PC-9 (cell line): ENCODE measurements at regions not wholly inside any gene's neighbourhood (a gene's known extent, or its start where the extent isn't known, plus 50 kb on each side); places are given as distances from the start of the nearest gene placed in this dataset.
A peak's percentile ranks its signal among the peaks of the same experiment; 100 is the strongest.

Experiments used
- BruUV-seq: library from RNA; stranded (reverse); fragments of 400-500 nt; replicated peaks from 2 replicates; lab custom pipeline; 2021; lab: Mats Ljungman, UMichigan
- CTCF ChIA-PET: fragments of 300-600 bp; sonication (Branson Sonifier 250); formaldehyde crosslinking; loops from one replicate; lab custom pipeline; 2022; ENCODE audit warnings: antibody characterized with exemption; lab: Charles Lee
- POLR2A ChIA-PET: fragments of 300-600 bp; sonication (Branson Sonifier 250); formaldehyde crosslinking; loops from one replicate; lab custom pipeline; 2022; ENCODE audit warnings: antibody characterized with exemption; ENCODE audit not compliant: unreplicated experiment; lab: Charles Lee
- DNase-seq, 2 experiments: peaks; one replicate each; pipeline versions ENCODE4 v3.0.0 to v3.0.0-alpha.2; 2015 to 2022; ENCODE audit warnings: mixed read lengths in 1 of 2
- H2AFZ ChIP-seq: fragments of 200-600 bp; sonication (generic); 2 replicates; pipeline ENCODE4 v1.8.1; 2017; ENCODE audit warnings: antibody characterized with exemption
- H3F3A ChIP-seq: fragments of 200-600 bp; sonication (generic); 2 replicates; pipeline ENCODE4 v1.8.1; 2017; ENCODE audit warnings: antibody characterized with exemption, mild to moderate bottlenecking, low read depth; ENCODE audit not compliant: insufficient read depth
- H3K27ac ChIP-seq: fragments of 200-600 bp; sonication (generic); 2 replicates; pipeline ENCODE4 v1.6.1; 2016; ENCODE audit warnings: mixed run types
- H3K27me3 ChIP-seq: fragments of 200-600 bp; sonication (generic); 2 replicates; pipeline ENCODE4 v1.6.1; 2016; ENCODE audit warnings: low read depth, mixed run types; ENCODE audit not compliant: insufficient read depth
- H3K36me3 ChIP-seq: fragments of 200-600 bp; sonication (generic); 2 replicates; pipeline ENCODE4 v1.6.1; 2016; ENCODE audit warnings: low read depth, mixed run types
- H3K4me1 ChIP-seq: fragments of 200-600 bp; sonication (generic); replicated peaks from 2 replicates; pipeline ENCODE4 v1.6.1; 2016; ENCODE audit warnings: mixed run types; ENCODE audit not compliant: insufficient read depth
- H3K4me2 ChIP-seq: fragments of 200-600 bp; sonication (generic); 2 replicates; pipeline ENCODE4 v1.6.1; 2017; ENCODE audit warnings: mixed run types
- H3K4me3 ChIP-seq: fragments of 200-600 bp; sonication (generic); 2 replicates; pipeline ENCODE4 v1.6.1; 2016; ENCODE audit warnings: mixed run types
- H3K79me2 ChIP-seq: fragments of 200-600 bp; sonication (generic); 2 replicates; pipeline ENCODE4 v1.6.1; 2017; ENCODE audit warnings: low read depth, mixed run types
- H3K9me2 ChIP-seq: fragments of 200-600 bp; sonication (generic); 2 replicates; pipeline ENCODE4 v1.8.1; 2017; ENCODE audit warnings: mild to moderate bottlenecking; ENCODE audit not compliant: insufficient read depth
- H3K9me3 ChIP-seq: fragments of 200-600 bp; sonication (generic); 2 replicates; pipeline ENCODE4 v1.8.1; 2016; ENCODE audit warnings: low read depth; ENCODE audit not compliant: insufficient read depth
- H4K20me1 ChIP-seq: fragments of 200-600 bp; sonication (generic); 2 replicates; pipeline ENCODE4 v1.8.1; 2017; ENCODE audit not compliant: insufficient read depth
- CTCF ChIP-seq: fragments of 200-600 bp; sonication (generic); conservative IDR thresholded peaks from 2 replicates; pipeline ENCODE4 v1.6.1; 2017; ENCODE audit warnings: mixed run types, antibody characterized with exemption, mild to moderate bottlenecking, moderate library complexity
- EZH2 ChIP-seq: fragments of 200-600 bp; sonication (generic); IDR thresholded peaks from 2 replicates; pipeline ENCODE4 v1.8.0; 2017; ENCODE audit warnings: antibody characterized with exemption, low read depth
- intact Hi-C: fragments of 100-400 bp; cut with micrococcal nuclease; formaldehyde crosslinking; loops from one replicate; pipeline ENCODE4 v1.10.0; 2022; ENCODE audit not compliant: unreplicated experiment

- Histone ChIP-seq H3K36me3 (no peaks in the 10 kb centered on the region), H2AFZ (no peak overlapping the region), H3K4me3 (no peak overlapping the region), H3K4me2 (no peak overlapping the region), H3F3A (no peaks in the 10 kb centered on the region), H3K4me1 (no peaks in the 10 kb centered on the region), H3K79me2 (no peaks in the 10 kb centered on the region), H3K9me3 (no peaks in the 10 kb centered on the region), H3K27me3 (peaks cover 75% of the 10 kb centered on the region), H4K20me1 (no peaks in the 10 kb centered on the region), H3K27ac (no peak overlapping the region), H3K9me2 (no peaks in the 10 kb centered on the region)
- ChIA-PET CTCF (no interaction called here), POLR2A (no interaction called here)
- intact Hi-C loops, result no loop called here
- no peak for TF ChIP-seq EZH2
- TF ChIP-seq CTCF, result no peak
- DNase-seq, result no peak
- no TSS peak for BruUV-seq
These were observed 321.1 kb upstream of the SALL3 start for GRCh38 chr18:78658531-78658930.

DNA sequence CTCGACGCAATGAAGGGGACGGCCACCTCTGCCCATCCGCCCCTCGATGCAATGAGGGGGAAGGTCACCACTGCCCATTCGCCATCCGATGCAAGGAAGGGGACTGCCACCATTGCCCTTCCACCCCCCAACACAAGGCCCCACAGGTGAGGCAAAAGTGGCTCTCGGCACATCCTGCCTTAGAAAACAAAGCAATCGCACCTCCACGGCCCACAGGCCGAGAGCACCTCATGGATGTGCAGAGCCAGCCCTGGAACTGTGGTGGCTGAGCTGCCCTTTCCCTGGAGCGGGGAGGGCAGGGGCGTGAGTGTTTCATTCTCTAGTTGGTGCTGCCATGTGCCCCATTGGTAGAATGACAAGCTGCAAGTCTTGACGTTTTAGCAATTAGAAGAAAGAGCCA is 320.6 kb upstream of the SALL3 start:
- TF ChIP-seq EZH2 (no peak), CTCF (no peak)
- CTCF ChIA-PET, result no interaction called here
- H3K79me2 ChIP-seq, result no peaks in the 10 kb centered on the region

GRCh38 chr18:78659748-78660147 is 319.9 kb upstream of the SALL3 start:
- no peaks in the 10 kb centered on the region for H3K79me2 ChIP-seq
- no peaks in the 10 kb centered on the region for H3K9me3 ChIP-seq
- H3K4me3 ChIP-seq, result no peak overlapping the region
- no peaks in the 10 kb centered on the region for H3K9me2 ChIP-seq
- DNase-seq, result no peak
- TF ChIP-seq EZH2, result no peak
- TF ChIP-seq CTCF, result peak; percentile 34; the same call in 1 of the 2 replicates
- H3K4me2 ChIP-seq, result no peak overlapping the region
- no peaks in the 10 kb centered on the region for H3K36me3 ChIP-seq
- no peaks in the 10 kb centered on the region for H3K4me1 ChIP-seq
- no peaks in the 10 kb centered on the region for H3F3A ChIP-seq
- H4K20me1 ChIP-seq, result no peaks in the 10 kb centered on the region
- BruUV-seq, result no TSS peak
- H2AFZ ChIP-seq, result no peak overlapping the region
- ChIA-PET POLR2A (no interaction called here), CTCF (no interaction called here)
- H3K27ac ChIP-seq, result no peak overlapping the region
- intact Hi-C loops, result no loop called here
- H3K27me3 ChIP-seq, result peaks cover 82% of the 10 kb centered on the region

More for the DNA sequence above, 320.6 kb upstream of the SALL3 start:
- no peaks in the 10 kb centered on the region for H3K4me1 ChIP-seq
- intact Hi-C loops, result no loop called here
- no peak overlapping the region for H3K4me3 ChIP-seq
- no peaks in the 10 kb centered on the region for H3K36me3 ChIP-seq
- H3K9me3 ChIP-seq, result no peaks in the 10 kb centered on the region
- H3K9me2 ChIP-seq, result no peaks in the 10 kb centered on the region
- no TSS peak for BruUV-seq
- POLR2A ChIA-PET, result no interaction called here
- peaks cover 79% of the 10 kb centered on the region for H3K27me3 ChIP-seq
- H3F3A ChIP-seq, result no peaks in the 10 kb centered on the region
- H2AFZ ChIP-seq, result no peak overlapping the region
- no peaks in the 10 kb centered on the region for H4K20me1 ChIP-seq
- no peak for DNase-seq
- no peak overlapping the region for H3K4me2 ChIP-seq
- H3K27ac ChIP-seq, result no peak overlapping the region
